ENCODE measurements at regions not wholly inside any gene's neighbourhood (a gene's known extent, or its start where the extent isn't known, plus 50 kb on each side); places are given as distances from the start of the nearest gene placed in this dataset.

GRCh38 chr10:120182431-120182830 is 274.6 kb upstream of the PLPP4 start:
- TF ChIP-seq, protein P1, sequence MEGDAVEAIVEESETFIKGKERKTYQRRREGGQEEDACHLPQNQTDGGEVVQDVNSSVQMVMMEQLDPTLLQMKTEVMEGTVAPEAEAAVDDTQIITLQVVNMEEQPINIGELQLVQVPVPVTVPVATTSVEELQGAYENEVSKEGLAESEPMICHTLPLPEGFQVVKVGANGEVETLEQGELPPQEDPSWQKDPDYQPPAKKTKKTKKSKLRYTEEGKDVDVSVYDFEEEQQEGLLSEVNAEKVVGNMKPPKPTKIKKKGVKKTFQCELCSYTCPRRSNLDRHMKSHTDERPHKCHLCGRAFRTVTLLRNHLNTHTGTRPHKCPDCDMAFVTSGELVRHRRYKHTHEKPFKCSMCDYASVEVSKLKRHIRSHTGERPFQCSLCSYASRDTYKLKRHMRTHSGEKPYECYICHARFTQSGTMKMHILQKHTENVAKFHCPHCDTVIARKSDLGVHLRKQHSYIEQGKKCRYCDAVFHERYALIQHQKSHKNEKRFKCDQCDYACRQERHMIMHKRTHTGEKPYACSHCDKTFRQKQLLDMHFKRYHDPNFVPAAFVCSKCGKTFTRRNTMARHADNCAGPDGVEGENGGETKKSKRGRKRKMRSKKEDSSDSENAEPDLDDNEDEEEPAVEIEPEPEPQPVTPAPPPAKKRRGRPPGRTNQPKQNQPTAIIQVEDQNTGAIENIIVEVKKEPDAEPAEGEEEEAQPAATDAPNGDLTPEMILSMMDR (IDR thresholded peaks at IDR 0.05): no peak
- TF ChIP-seq EZH2 (IDR thresholded peaks at IDR 0.05; ENCODE audit: borderline replicate concordance, insufficient read depth, low read depth, low read length, poor library complexity, severe bottlenecking): no peak
